DMS79 treated with DMSO at 0.1 percent for 48 hours (cell line): ENCODE measurements at regions not wholly inside any gene's neighbourhood (a gene's known extent, or its start where the extent isn't known, plus 50 kb on each side); places are given as distances from the start of the nearest gene placed in this dataset.

Source experiments
- DNase-seq: peaks from one replicate; lab custom pipeline; 2025; lab: John Stamatoyannopoulos, UW

- DNase-seq = no peak
Observed at GRCh38 chr11:134576286-134576685, 164.2 kb upstream of the B3GAT1 start.

- no peak for DNase-seq
Observed at GRCh38 chr11:134575504-134576230, 163.6 kb upstream of the B3GAT1 start.

- DNase-seq = no peak
Observed at GRCh38 chr11:134574947-134575346, 162.9 kb upstream of the B3GAT1 start.

- no peak for DNase-seq
Observed at GRCh38 chr11:134574425-134574824, 162.4 kb upstream of the B3GAT1 start.

- DNase-seq = no peak
Observed at GRCh38 chr11:134573857-134574256, 161.8 kb upstream of the B3GAT1 start.

- DNase-seq = no peak
Observed at GRCh38 chr11:134572741-134573675, 161.0 kb upstream of the B3GAT1 start.

GRCh38 chr11:134571301-134571700, 159.3 kb upstream of the B3GAT1 start:
- DNase-seq = no peak

GRCh38 chr11:134569195-134569594, 157.2 kb upstream of the B3GAT1 start:
- no peak for DNase-seq

- DNase-seq = no peak
Observed at GRCh38 chr11:134566311-134566710, 154.3 kb upstream of the B3GAT1 start.

- no peak for DNase-seq
Observed at GRCh38 chr11:134565343-134565891, 153.4 kb upstream of the B3GAT1 start.

- DNase-seq = no peak
Observed at GRCh38 chr11:134564472-134565200, 152.6 kb upstream of the B3GAT1 start.

- no peak for DNase-seq
Observed at GRCh38 chr11:134562941-134563471, 151.0 kb upstream of the B3GAT1 start.

GRCh38 chr11:134562196-134562595, 150.2 kb upstream of the B3GAT1 start:
- DNase-seq = no peak

GRCh38 chr11:134561331-134561720, 149.3 kb upstream of the B3GAT1 start:
- no peak for DNase-seq

- no peak for DNase-seq
Observed at GRCh38 chr11:134560566-134561330, 148.7 kb upstream of the B3GAT1 start.

- DNase-seq = no peak
Observed at GRCh38 chr11:134560066-134560465, 148.0 kb upstream of the B3GAT1 start.

GRCh38 chr11:134559602-134559962, 147.5 kb upstream of the B3GAT1 start:
- no peak for DNase-seq

- no peak for DNase-seq
Observed at GRCh38 chr11:134558916-134559601, 147.0 kb upstream of the B3GAT1 start.

- DNase-seq = no peak
Observed at GRCh38 chr11:134558258-134558835, 146.3 kb upstream of the B3GAT1 start.

GRCh38 chr11:134557571-134558257, 145.7 kb upstream of the B3GAT1 start:
- DNase-seq = no peak
